Endothelial cell of umbilical vein (primary cell): ENCODE measurements at regions not wholly inside any gene's neighbourhood (a gene's known extent, or its start where the extent isn't known, plus 50 kb on each side); places are given as distances from the start of the nearest gene placed in this dataset.

Source experiments
- BruUV-seq: library from RNA; stranded (reverse); fragments of 400-500 nt; replicated peaks from 2 replicates; lab custom pipeline; 2021; lab: Mats Ljungman, UMichigan
- CTCF ChIA-PET: fragments of 300-600, 350-600 bp; sonication (Branson Sonifier 250); formaldehyde crosslinking; loops from one replicate; lab custom pipeline; 2021; ENCODE audit warnings: antibody characterized with exemption, inconsistent platforms; lab: Charles Lee
- POLR2A ChIA-PET: fragments of 300-600, 350-600 bp; sonication (Branson Sonifier 250); formaldehyde crosslinking; loops from one replicate; lab custom pipeline; 2021; ENCODE audit warnings: antibody characterized with exemption, inconsistent platforms; lab: Charles Lee
- DNase-seq: peaks from one replicate; pipeline ENCODE4 v3.0.0-alpha.2; 2011; ENCODE audit warnings: low read depth, low spot score
- FAIRE-seq: peaks from 2 replicates; lab custom pipeline; 2011; peaks lifted over from hg19 to GRCh38; lab: Jason Lieb, UNC
- H2AFZ ChIP-seq: 2 replicates; pipeline ENCODE4 v1.6.0; 2012; ENCODE audit warnings: low read depth, low read length, control low read depth, inconsistent platforms
- H3K27ac ChIP-seq: 2 replicates; pipeline ENCODE4 v1.5.1; 2011; ENCODE audit warnings: low read depth, mild to moderate bottlenecking, control low read depth, low read length, moderate library complexity; ENCODE audit not compliant: insufficient read depth
- H3K27me3 ChIP-seq, 2 experiments: 2 replicates each; pipeline versions ENCODE4 v1.6.0 to v1.6.1; 2011; ENCODE audit warnings: low read length in 2 of 2, mixed read lengths in 1 of 2; ENCODE audit not compliant: control insufficient read depth in 2 of 2, insufficient read depth in 2 of 2
- H3K36me3 ChIP-seq, 2 experiments: 2 replicates in 1 of 2; 3 replicates in 1 of 2; pipeline ENCODE4 v1.5.1; 2011; ENCODE audit warnings: low read length in 2 of 2, mild to moderate bottlenecking in 1 of 2, moderate library complexity in 1 of 2; ENCODE audit not compliant: control insufficient read depth in 2 of 2, insufficient read depth in 2 of 2; ENCODE audit errors: extremely low read depth in 1 of 2
- H3K4me1 ChIP-seq: 3 replicates; pipeline ENCODE4 v1.5.1; 2011; ENCODE audit warnings: mild to moderate bottlenecking, low read length; ENCODE audit not compliant: control insufficient read depth, insufficient read depth; ENCODE audit errors: extremely low read depth
- H3K4me2 ChIP-seq: 2 replicates; pipeline ENCODE4 v1.6.1; 2011; ENCODE audit warnings: low read length, control low read depth, mixed read lengths; ENCODE audit not compliant: insufficient read depth
- H3K4me3 ChIP-seq, 3 experiments: fragments of 200-600 bp in 1 of 3; sonication (generic), shearing (Covaris generic) in 1 of 3; replicated peaks in 1 of 3; 2 replicates each; pipeline ENCODE4 v1.5.1; 2011 to 2016; ENCODE audit warnings: control low read depth in 3 of 3, low read length in 3 of 3, mild to moderate bottlenecking in 2 of 3, inconsistent platforms in 1 of 3, low read depth in 1 of 3, moderate library complexity in 1 of 3; ENCODE audit not compliant: insufficient read depth in 1 of 3
- H3K79me2 ChIP-seq: 2 replicates; pipeline ENCODE4 v1.6.0; 2012; ENCODE audit warnings: low read length, inconsistent platforms; ENCODE audit not compliant: control insufficient read depth, insufficient read depth
- H3K9ac ChIP-seq: replicated peaks from 2 replicates; pipeline ENCODE3; 2011; ENCODE audit warnings: low read length, control low read depth; ENCODE audit not compliant: insufficient read depth; ENCODE audit errors: extremely low read depth
- H3K9me1 ChIP-seq: replicated peaks from 3 replicates; pipeline ENCODE4 v1.6.0; 2011; ENCODE audit warnings: mild to moderate bottlenecking, low read length; ENCODE audit not compliant: control insufficient read depth, insufficient read depth; ENCODE audit errors: extremely low read depth
- H3K9me3 ChIP-seq: replicated peaks from 2 replicates; pipeline ENCODE4 v1.5.1; 2012; ENCODE audit warnings: low read length, inconsistent platforms; ENCODE audit not compliant: control insufficient read depth, insufficient read depth
- H4K20me1 ChIP-seq: replicated peaks from 2 replicates; pipeline ENCODE3; 2011; ENCODE audit warnings: mild to moderate bottlenecking, low read length; ENCODE audit not compliant: control insufficient read depth, insufficient read depth; ENCODE audit errors: extremely low read depth
- CTCF ChIP-seq, 2 donors: IDR thresholded peaks; 1 replicate in 1 of 2; 2 replicates in 1 of 2; pipeline ENCODE4 v1.5.1; 2011; ENCODE audit warnings: low read length in 2 of 2, mild to moderate bottlenecking in 2 of 2, moderate library complexity in 2 of 2, control low read depth in 1 of 2, inconsistent platforms in 1 of 2, low read depth in 1 of 2; ENCODE audit not compliant: insufficient read depth in 1 of 2; ENCODE audit errors: extremely low read depth in 1 of 2
- EZH2 ChIP-seq: IDR thresholded peaks from 2 replicates; pipeline ENCODE4 v1.6.1; 2012; ENCODE audit warnings: borderline replicate concordance, low read depth, mild to moderate bottlenecking, moderate library complexity, low read length, inconsistent platforms; ENCODE audit not compliant: severe bottlenecking
- FOS ChIP-seq: IDR thresholded peaks from 2 replicates; pipeline ENCODE4 v1.6.1; 2011; ENCODE audit warnings: mild to moderate bottlenecking, low read length, moderate library complexity, borderline replicate concordance; ENCODE audit not compliant: insufficient read depth
- GATA2 ChIP-seq: IDR thresholded peaks from 2 replicates; pipeline ENCODE4 v1.7.0; 2011; ENCODE audit warnings: low read depth, mild to moderate bottlenecking, moderate library complexity, mixed read lengths, low read length; ENCODE audit not compliant: insufficient read length, insufficient read depth
- JUN ChIP-seq: IDR thresholded peaks from 2 replicates; pipeline ENCODE4 v1.6.1; 2011; ENCODE audit warnings: borderline replicate concordance, low read depth; ENCODE audit not compliant: insufficient read length, insufficient read depth
- MAX ChIP-seq: IDR thresholded peaks from 2 replicates; pipeline ENCODE4 v1.6.1; 2011; ENCODE audit not compliant: insufficient read depth, insufficient read length
- MYC ChIP-seq: IDR thresholded peaks from one replicate; pipeline ENCODE4 v1.6.1; 2011; ENCODE audit warnings: mild to moderate bottlenecking, low read depth, low read length
- POLR2A ChIP-seq: IDR thresholded peaks from 2 replicates; pipeline ENCODE4 v1.6.1; 2012; ENCODE audit warnings: low read depth, mild to moderate bottlenecking, control low read depth, low read length
- POLR2AphosphoS5 ChIP-seq: IDR thresholded peaks from 2 replicates; pipeline ENCODE4 v1.6.1; 2012; ENCODE audit warnings: low read depth, mild to moderate bottlenecking, control low read depth, low read length, moderate library complexity; ENCODE audit not compliant: insufficient read depth
- dilution Hi-C: fragments of 300-500 bp; cut with MboI; formaldehyde crosslinking; loops from one replicate; pipeline ENCODE4 v1.15.0; 2019; ENCODE audit warnings: low sequenced_read_pairs; ENCODE audit not compliant: extremely low pct_ligation_motif_present
- intact Hi-C: fragments of 100-400 bp; cut with micrococcal nuclease; formaldehyde crosslinking; loops from one replicate; pipeline ENCODE4 v1.10.0; 2022

GRCh38 chr11:122213171-122213570 is 97.2 kb upstream of the BLID start:
- ChIA-PET POLR2A (no interaction called here), CTCF (interaction anchor here (0.5 to 10.2 kb wide), 6 partner anchors 10 to 559 kb away, joined by 4 to 119 read pairs (median 16); no protein-coding TSS in a partner anchor)
- FAIRE-seq (no peak), DNase-seq (no peak)
- H3K27me3 ChIP-seq: no peaks in the 10 kb centered on the region
- peaks cover 12% of the 10 kb centered on the region for H3K4me1 ChIP-seq
- TF ChIP-seq POLR2A: no peak
- no peak for TF ChIP-seq GATA2
- no peak for TF ChIP-seq CTCF (IDR thresholded peaks at IDR 0.05; ENCODE audit: extremely low read depth in 1 of 2, insufficient read depth in 1 of 2, low read depth in 1 of 2, low read length in 2 of 2)
- no peak for TF ChIP-seq JUN
- no peak for TF ChIP-seq EZH2
- no peak for TF ChIP-seq FOS
- TF ChIP-seq POLR2AphosphoS5: no peak
- no peak for TF ChIP-seq MYC
- no peak for TF ChIP-seq MAX
- no peak overlapping the region for H3K9ac ChIP-seq
- H4K20me1 ChIP-seq: no peaks in the 10 kb centered on the region
- no peak overlapping the region for H3K27ac ChIP-seq
- H3K9me3 ChIP-seq: no peaks in the 10 kb centered on the region
- H3K9me1 ChIP-seq: no peaks in the 10 kb centered on the region
- H3K4me3 ChIP-seq: no peak overlapping the region
- no peaks in the 10 kb centered on the region for H3K79me2 ChIP-seq
- H3K36me3 ChIP-seq: no peaks in the 10 kb centered on the region
- dilution Hi-C loops (no loop called here), intact Hi-C loops (no loop called here)
- no peak overlapping the region for H2AFZ ChIP-seq
- no TSS peak for BruUV-seq
- no peak overlapping the region for H3K4me2 ChIP-seq
